ENCODE measurements at regions not wholly inside any gene's neighbourhood (a gene's known extent, or its start where the extent isn't known, plus 50 kb on each side); places are given as distances from the start of the nearest gene placed in this dataset.

DNA sequence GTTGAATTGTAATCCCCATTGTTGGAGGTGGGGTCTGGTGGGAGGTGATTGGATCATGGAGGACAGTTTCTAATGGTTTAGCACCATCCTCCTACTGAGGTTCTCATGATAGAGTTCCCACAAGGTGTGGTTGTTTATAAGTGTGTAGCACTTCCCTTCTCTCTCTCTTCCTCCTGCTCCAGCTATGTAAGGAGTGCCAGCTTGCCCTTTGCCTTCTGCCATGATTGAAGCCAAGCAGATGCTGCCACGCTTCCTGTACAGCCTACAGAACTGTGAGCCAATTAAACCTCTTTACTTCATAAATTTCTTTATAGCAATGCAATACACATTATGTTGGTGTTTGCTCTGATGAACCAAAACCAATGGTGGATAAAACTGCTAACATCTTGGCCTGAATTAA, 238.2 kb downstream of the EFNB2 start:
- no peaks in the 10 kb centered on the region for H3K36me3 ChIP-seq (ENCODE audit: insufficient read depth)
- H3K9ac ChIP-seq, result no peak overlapping the region
- no peaks in the 10 kb centered on the region for H3K79me2 ChIP-seq (ENCODE audit: insufficient read depth, low read depth)
- no peak overlapping the region for H3K4me2 ChIP-seq
- H3K27me3 ChIP-seq (ENCODE audit: insufficient read depth, low read depth), result no peaks in the 10 kb centered on the region
- H4K20me1 ChIP-seq (ENCODE audit: insufficient read depth), result no peaks in the 10 kb centered on the region
- no peak overlapping the region for H3K4me3 ChIP-seq (IDR thresholded peaks at IDR 0.05; ENCODE audit: insufficient read depth, low read depth, low read length)
- no peak overlapping the region for H2AFZ ChIP-seq (ENCODE audit: low read depth)
- H3K27ac ChIP-seq, result no peak overlapping the region
- TF ChIP-seq, protein P1, sequence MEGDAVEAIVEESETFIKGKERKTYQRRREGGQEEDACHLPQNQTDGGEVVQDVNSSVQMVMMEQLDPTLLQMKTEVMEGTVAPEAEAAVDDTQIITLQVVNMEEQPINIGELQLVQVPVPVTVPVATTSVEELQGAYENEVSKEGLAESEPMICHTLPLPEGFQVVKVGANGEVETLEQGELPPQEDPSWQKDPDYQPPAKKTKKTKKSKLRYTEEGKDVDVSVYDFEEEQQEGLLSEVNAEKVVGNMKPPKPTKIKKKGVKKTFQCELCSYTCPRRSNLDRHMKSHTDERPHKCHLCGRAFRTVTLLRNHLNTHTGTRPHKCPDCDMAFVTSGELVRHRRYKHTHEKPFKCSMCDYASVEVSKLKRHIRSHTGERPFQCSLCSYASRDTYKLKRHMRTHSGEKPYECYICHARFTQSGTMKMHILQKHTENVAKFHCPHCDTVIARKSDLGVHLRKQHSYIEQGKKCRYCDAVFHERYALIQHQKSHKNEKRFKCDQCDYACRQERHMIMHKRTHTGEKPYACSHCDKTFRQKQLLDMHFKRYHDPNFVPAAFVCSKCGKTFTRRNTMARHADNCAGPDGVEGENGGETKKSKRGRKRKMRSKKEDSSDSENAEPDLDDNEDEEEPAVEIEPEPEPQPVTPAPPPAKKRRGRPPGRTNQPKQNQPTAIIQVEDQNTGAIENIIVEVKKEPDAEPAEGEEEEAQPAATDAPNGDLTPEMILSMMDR (conservative IDR thresholded peaks at IDR 0.05; ENCODE audit: low read depth, low read length), result no peak
- H3K4me1 ChIP-seq (ENCODE audit: low read depth, poor library complexity, severe bottlenecking), result no peaks in the 10 kb centered on the region

DNA sequence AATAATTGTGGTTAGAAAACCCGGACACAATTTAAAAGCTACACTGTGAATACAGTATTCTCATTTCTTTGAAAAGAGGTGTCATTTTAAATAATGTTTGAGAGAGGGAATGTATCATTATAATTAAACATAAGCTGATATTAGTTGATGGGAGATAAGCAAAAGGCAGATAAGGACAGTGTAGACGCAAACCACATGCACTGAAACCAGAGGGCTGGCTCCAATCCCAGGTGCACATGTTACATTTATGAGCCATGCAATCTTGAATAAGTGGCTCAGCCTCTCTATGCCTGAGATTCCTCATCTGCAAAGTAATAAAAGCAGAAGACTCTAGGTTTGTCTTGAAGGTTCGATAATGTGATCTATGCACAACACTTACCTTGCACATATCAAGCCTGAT, 238.7 kb downstream of the EFNB2 start:
- Histone ChIP-seq H3K36me3 (ENCODE audit: insufficient read depth) (no peaks in the 10 kb centered on the region), H3K4me2 (no peak overlapping the region), H2AFZ (ENCODE audit: low read depth) (no peak overlapping the region), H3K27ac (no peak overlapping the region), H3K27me3 (ENCODE audit: insufficient read depth, low read depth) (no peaks in the 10 kb centered on the region), H3K4me1 (ENCODE audit: low read depth, poor library complexity, severe bottlenecking) (no peaks in the 10 kb centered on the region), H3K79me2 (ENCODE audit: insufficient read depth, low read depth) (no peaks in the 10 kb centered on the region), H4K20me1 (ENCODE audit: insufficient read depth) (no peaks in the 10 kb centered on the region), H3K9ac (no peak overlapping the region), H3K4me3 (IDR thresholded peaks at IDR 0.05; ENCODE audit: insufficient read depth, low read depth, low read length) (no peak overlapping the region)
- TF ChIP-seq, protein P1 (conservative IDR thresholded peaks at IDR 0.05; ENCODE audit: low read depth, low read length), result no peak

DNA sequence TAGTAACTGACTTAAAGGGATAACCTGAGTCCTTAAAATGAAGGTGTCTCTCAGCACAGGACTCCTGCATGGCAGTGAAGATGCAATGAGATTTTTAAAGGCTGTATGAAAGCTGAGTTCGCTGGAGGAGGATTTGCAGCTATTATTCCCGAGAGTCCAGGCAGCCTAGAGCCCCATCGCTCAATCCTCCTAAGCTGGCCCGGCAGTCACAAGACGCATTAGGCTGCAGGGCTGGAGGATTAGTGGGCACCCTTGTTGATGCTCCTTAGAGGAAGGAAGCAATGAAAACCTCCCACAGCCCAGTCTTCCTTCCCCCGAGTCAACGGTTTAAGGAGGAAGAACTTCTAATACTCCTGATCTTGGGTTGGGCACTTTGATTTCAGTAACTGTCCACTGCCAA, 239.5 kb downstream of the EFNB2 start:
- Histone ChIP-seq H3K4me2 (no peak overlapping the region), H4K20me1 (ENCODE audit: insufficient read depth) (no peaks in the 10 kb centered on the region), H3K27me3 (ENCODE audit: insufficient read depth, low read depth) (no peaks in the 10 kb centered on the region), H3K27ac (no peak overlapping the region), H2AFZ (ENCODE audit: low read depth) (no peak overlapping the region), H3K4me3 (IDR thresholded peaks at IDR 0.05; ENCODE audit: insufficient read depth, low read depth, low read length) (no peak overlapping the region), H3K36me3 (ENCODE audit: insufficient read depth) (no peaks in the 10 kb centered on the region), H3K79me2 (ENCODE audit: insufficient read depth, low read depth) (no peaks in the 10 kb centered on the region), H3K9ac (no peak overlapping the region), H3K4me1 (ENCODE audit: low read depth, poor library complexity, severe bottlenecking) (no peaks in the 10 kb centered on the region)
- TF ChIP-seq, protein P1 (conservative IDR thresholded peaks at IDR 0.05; ENCODE audit: low read depth, low read length), result no peak

DNA sequence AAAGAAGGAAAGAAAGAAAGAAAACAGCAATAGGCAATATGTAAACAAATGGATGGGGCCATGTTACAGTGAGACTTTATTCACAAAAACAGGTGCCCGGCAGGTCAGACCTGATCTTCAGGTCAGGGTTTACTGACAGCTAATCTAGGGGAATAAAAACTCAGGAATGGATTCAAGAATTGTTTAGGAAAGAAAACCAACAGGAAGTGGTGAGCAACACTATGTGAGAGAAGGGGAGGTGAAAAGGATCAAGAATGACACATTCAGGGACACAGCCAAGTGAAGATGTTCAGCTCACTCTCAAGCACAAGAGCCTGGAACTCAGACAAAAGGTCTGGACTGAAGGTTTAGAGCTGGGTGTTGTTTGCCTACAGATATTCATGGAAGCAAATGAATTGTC, 244.5 kb downstream of the EFNB2 start:
- Histone ChIP-seq H3K4me3 (IDR thresholded peaks at IDR 0.05; ENCODE audit: insufficient read depth, low read depth, low read length) (no peak overlapping the region), H3K4me2 (no peak overlapping the region), H4K20me1 (ENCODE audit: insufficient read depth) (no peaks in the 10 kb centered on the region), H3K79me2 (ENCODE audit: insufficient read depth, low read depth) (no peaks in the 10 kb centered on the region), H3K9ac (no peak overlapping the region), H3K27ac (no peak overlapping the region), H3K27me3 (ENCODE audit: insufficient read depth, low read depth) (no peaks in the 10 kb centered on the region), H3K36me3 (ENCODE audit: insufficient read depth) (no peaks in the 10 kb centered on the region), H3K4me1 (ENCODE audit: low read depth, poor library complexity, severe bottlenecking) (no peaks in the 10 kb centered on the region), H2AFZ (ENCODE audit: low read depth) (no peak overlapping the region)
- TF ChIP-seq, protein P1 (conservative IDR thresholded peaks at IDR 0.05; ENCODE audit: low read depth, low read length), result no peak

DNA sequence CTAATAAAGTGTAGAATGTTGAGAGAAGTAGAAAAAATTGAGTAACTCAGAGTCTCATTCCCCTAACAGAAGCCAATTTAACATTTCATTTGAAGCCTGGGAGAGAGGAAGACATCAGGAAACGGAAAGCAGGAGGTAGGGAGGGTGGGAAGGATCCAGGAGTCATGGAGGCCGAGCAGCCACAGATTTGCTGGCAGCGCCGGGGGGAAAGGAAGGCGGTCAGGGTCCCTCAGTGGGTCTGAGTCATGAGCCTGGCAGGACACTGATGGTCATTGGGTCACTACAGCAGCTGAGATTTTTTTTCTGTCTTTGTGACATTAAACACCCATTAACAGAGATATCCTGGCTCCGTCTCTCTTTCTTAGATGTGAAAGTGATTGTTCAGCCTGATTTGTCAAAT, 248.1 kb downstream of the EFNB2 start:
- Histone ChIP-seq H3K4me1 (ENCODE audit: low read depth, poor library complexity, severe bottlenecking) (no peaks in the 10 kb centered on the region), H3K4me3 (IDR thresholded peaks at IDR 0.05; ENCODE audit: insufficient read depth, low read depth, low read length) (no peak overlapping the region), H4K20me1 (ENCODE audit: insufficient read depth) (no peaks in the 10 kb centered on the region), H3K4me2 (no peak overlapping the region), H3K9ac (no peak overlapping the region), H2AFZ (ENCODE audit: low read depth) (no peak overlapping the region), H3K36me3 (ENCODE audit: insufficient read depth) (no peaks in the 10 kb centered on the region), H3K79me2 (ENCODE audit: insufficient read depth, low read depth) (no peaks in the 10 kb centered on the region), H3K27me3 (ENCODE audit: insufficient read depth, low read depth) (no peaks in the 10 kb centered on the region), H3K27ac (no peak overlapping the region)
- TF ChIP-seq, protein P1 (conservative IDR thresholded peaks at IDR 0.05; ENCODE audit: low read depth, low read length), result no peak

Measured in KMS-11 (cell line).